SK-N-MC (cell line): ENCODE measurements at regions not wholly inside any gene's neighbourhood (a gene's known extent, or its start where the extent isn't known, plus 50 kb on each side); places are given as distances from the start of the nearest gene placed in this dataset.
"Not testable (repeated sequence)": the region's sequence is repeated elsewhere in the genome, so short reads cannot be mapped to it uniquely, and the experiment has no call there.

Experiments used
- DNase-seq: peaks from one replicate; pipeline ENCODE4 v3.0.0-alpha.2; 2011; ENCODE audit warnings: low read depth, low spot score
- H3K27ac ChIP-seq: fragments of 200-600 bp; sonication (generic); 2 replicates; pipeline ENCODE4 v1.5.1; 2016; ENCODE audit warnings: mixed run types
- H3K36me3 ChIP-seq: fragments of 200-600 bp; sonication (generic); 2 replicates; pipeline ENCODE4 v1.6.1; 2017; ENCODE audit warnings: antibody characterized with exemption, low read length, mixed read lengths; ENCODE audit not compliant: insufficient read depth
- H3K4me3 ChIP-seq: fragments of 200-600 bp; sonication (generic); 2 replicates; pipeline ENCODE4 v1.5.1; 2016
- H3K9ac ChIP-seq: fragments of 200-600 bp; sonication (generic); 2 replicates; pipeline ENCODE4 v1.8.0; 2017; ENCODE audit warnings: mixed run types, mixed read lengths; ENCODE audit not compliant: insufficient read length
- H3K9me3 ChIP-seq: fragments of 200-600 bp; sonication (generic); 2 replicates; pipeline ENCODE4 v1.6.1; 2017; ENCODE audit warnings: low read depth, mild to moderate bottlenecking, antibody characterized with exemption, low read length, moderate library complexity, mixed read lengths
- EZH2 ChIP-seq: fragments of 200-600 bp; sonication (generic); IDR thresholded peaks from one replicate; pipeline ENCODE4 v1.6.1; 2017; ENCODE audit warnings: antibody characterized with exemption
- FOXP2 ChIP-seq: optimal IDR thresholded peaks from 2 replicates; pipeline ENCODE3; 2011; ENCODE audit warnings: mild to moderate bottlenecking, moderate library complexity; ENCODE audit not compliant: insufficient read depth; ENCODE audit errors: extremely low read length, control extremely low read depth
- POLR2AphosphoS5 ChIP-seq: IDR thresholded peaks from 2 replicates; pipeline ENCODE4 v1.6.1; 2012; ENCODE audit warnings: mild to moderate bottlenecking, low read depth, low read length, borderline replicate concordance

GRCh38 chr16:26856791-26857190 lies 209.9 kb upstream of the C16orf82 start:
- no peak for DNase-seq
- no peak overlapping the region for H3K27ac ChIP-seq
- H3K9ac ChIP-seq, result no peak overlapping the region
- no peaks in the 10 kb centered on the region for H3K9me3 ChIP-seq
- no peaks in the 10 kb centered on the region for H3K36me3 ChIP-seq
- no peak overlapping the region for H3K4me3 ChIP-seq
- TF ChIP-seq FOXP2 (no peak), POLR2AphosphoS5 (no peak), EZH2 (no peak)

GRCh38 chr16:26857371-26857770 lies 209.4 kb upstream of the C16orf82 start:
- H3K4me3 ChIP-seq, result no peak overlapping the region
- no peaks in the 10 kb centered on the region for H3K9me3 ChIP-seq
- TF ChIP-seq EZH2 (no peak), FOXP2 (no peak), POLR2AphosphoS5 (no peak)

DNA sequence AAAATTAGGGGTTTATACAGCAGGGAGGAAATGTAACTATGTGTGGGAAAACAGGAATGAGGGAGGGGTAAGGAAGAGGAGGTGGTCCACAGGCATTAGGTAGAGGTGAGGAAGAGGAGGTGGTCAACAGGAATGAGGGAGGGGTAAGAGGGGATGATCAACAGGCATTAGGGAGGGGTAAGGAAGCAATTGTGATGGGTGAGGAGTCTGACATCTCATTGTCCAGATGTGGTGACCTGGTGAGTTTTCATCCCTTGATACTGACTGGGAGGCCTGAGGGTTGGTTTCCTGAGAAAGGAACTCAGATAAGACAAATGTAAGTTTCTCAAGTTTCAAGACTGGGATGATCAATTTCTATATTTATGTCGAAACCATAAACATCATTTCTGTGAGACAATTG lies 206.2 kb upstream of the C16orf82 start:
- no peak for DNase-seq
- Histone ChIP-seq H3K27ac (no peak overlapping the region), H3K4me3 (no peak overlapping the region), H3K36me3 (no peaks in the 10 kb centered on the region), H3K9ac (no peak overlapping the region), H3K9me3 (no peaks in the 10 kb centered on the region)
- TF ChIP-seq POLR2AphosphoS5, result no peak
- TF ChIP-seq FOXP2, result no peak
- no peak for TF ChIP-seq EZH2

More at GRCh38 chr16:26857371-26857770, 209.4 kb upstream of the C16orf82 start:
- no peak overlapping the region for H3K9ac ChIP-seq
- no peak for DNase-seq
- H3K27ac ChIP-seq, result no peak overlapping the region
- no peaks in the 10 kb centered on the region for H3K36me3 ChIP-seq

DNA sequence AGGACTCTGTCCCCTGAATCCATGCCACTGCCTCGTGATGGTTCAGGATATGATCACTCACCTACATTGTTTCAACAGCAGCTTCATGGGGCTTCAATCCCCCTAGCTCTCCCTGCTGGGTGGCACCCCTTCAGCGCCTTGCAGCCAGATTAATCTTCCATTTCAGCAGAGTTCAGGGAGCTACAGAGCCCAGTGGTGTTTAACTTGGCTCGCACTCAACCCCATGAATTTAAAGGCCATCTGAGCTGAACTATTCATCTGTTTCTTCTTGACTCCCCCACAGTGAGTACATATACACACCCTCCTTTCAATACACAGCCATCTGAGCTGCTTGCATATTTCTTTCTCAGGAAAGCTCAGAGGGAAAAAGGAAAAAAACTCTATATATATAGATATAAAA lies 202.8 kb upstream of the C16orf82 start:
- no peak for TF ChIP-seq EZH2
- TF ChIP-seq POLR2AphosphoS5, result no peak
- TF ChIP-seq FOXP2, result no peak
- no peak for DNase-seq
- H3K4me3 ChIP-seq, result no peak overlapping the region

DNA sequence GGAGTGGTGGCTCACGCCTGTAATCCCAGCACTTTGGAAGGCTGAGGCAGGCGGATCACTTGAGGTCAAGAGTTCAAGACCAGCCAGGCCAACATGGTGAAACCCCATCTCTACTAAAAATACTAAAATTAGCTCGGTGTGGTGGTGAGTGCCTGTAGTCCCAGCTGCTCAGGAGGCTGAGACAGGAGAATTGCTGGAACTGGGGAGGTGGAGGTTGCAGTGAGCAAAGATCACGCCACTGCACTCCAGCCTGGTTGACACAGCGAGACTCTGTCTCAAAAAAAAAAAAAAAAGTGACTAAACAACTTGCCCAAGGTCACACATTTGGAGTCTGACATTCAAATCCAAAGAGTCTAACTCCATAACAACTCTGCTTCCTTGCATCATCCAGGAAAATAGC lies 192.4 kb upstream of the C16orf82 start:
- not testable (repeated sequence) for H3K4me3 ChIP-seq, H3K9ac ChIP-seq, H3K27ac ChIP-seq, DNase-seq, H3K36me3 ChIP-seq, H3K9me3 ChIP-seq

More for the DNA sequence above, 202.8 kb upstream of the C16orf82 start:
- Histone ChIP-seq H3K9me3 (no peaks in the 10 kb centered on the region), H3K9ac (no peak overlapping the region), H3K27ac (no peak overlapping the region), H3K36me3 (no peaks in the 10 kb centered on the region)

DNA sequence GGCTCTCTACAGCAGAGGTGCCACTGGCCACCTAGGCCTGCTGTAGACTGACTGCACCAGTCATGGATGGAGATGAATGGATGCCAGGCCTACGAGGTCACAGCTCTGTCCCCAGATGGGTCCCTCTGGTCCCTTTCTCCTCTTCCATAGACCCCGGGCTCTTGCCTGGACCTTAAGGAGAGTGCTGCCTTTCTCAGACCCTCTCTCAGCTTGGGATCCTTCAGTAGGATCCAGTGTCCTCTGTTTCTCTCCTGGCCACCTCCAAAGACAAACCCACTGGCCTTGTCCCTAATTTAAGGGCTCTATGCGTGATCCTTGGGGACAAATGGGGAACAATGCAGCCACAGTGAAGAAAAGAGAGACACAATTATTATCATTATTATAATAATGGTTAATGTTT lies 189.3 kb upstream of the C16orf82 start:
- no peak overlapping the region for H3K27ac ChIP-seq
- no peak overlapping the region for H3K9ac ChIP-seq
- TF ChIP-seq POLR2AphosphoS5 (no peak), FOXP2 (no peak), EZH2 (no peak)
- no peak for DNase-seq
- H3K4me3 ChIP-seq, result no peak overlapping the region
- no peaks in the 10 kb centered on the region for H3K9me3 ChIP-seq
- no peaks in the 10 kb centered on the region for H3K36me3 ChIP-seq

GRCh38 chr16:26885674-26886073 lies 181.1 kb upstream of the C16orf82 start:
- TF ChIP-seq EZH2, result no peak
- TF ChIP-seq FOXP2, result no peak
- no peak for TF ChIP-seq POLR2AphosphoS5
- Histone ChIP-seq H3K9me3 (peaks cover 3% of the 10 kb centered on the region; the same call in 1 of the 2 replicates), H3K27ac (no peak overlapping the region), H3K9ac (no peak overlapping the region), H3K36me3 (no peaks in the 10 kb centered on the region), H3K4me3 (no peak overlapping the region)
- DNase-seq, result no peak

- H3K36me3 ChIP-seq, result no peaks in the 10 kb centered on the region
- peaks cover 9% of the 10 kb centered on the region; the same call in 1 of the 2 replicates for H3K9me3 ChIP-seq
- peak overlapping the region; percentile 76 for H3K4me3 ChIP-seq
- H3K9ac ChIP-seq, result peak overlapping the region; percentile 76
- TF ChIP-seq POLR2AphosphoS5 (no peak; the same call in 1 of the 2 replicates), FOXP2 (no peak), EZH2 (no peak)
- peak overlapping the region; percentile 99 for H3K27ac ChIP-seq
- DNase-seq, result peak; percentile 92
Measured at GRCh38 chr16:26889740-26890139, 177.0 kb upstream of the C16orf82 start.

GRCh38 chr16:26898200-26898599 lies 168.5 kb upstream of the C16orf82 start:
- H3K27ac ChIP-seq, result no peak overlapping the region
- TF ChIP-seq POLR2AphosphoS5, result no peak
- H3K9me3 ChIP-seq, result no peaks in the 10 kb centered on the region
- no peak overlapping the region for H3K4me3 ChIP-seq
- no peak overlapping the region for H3K9ac ChIP-seq
- DNase-seq, result no peak
- no peaks in the 10 kb centered on the region for H3K36me3 ChIP-seq

DNA sequence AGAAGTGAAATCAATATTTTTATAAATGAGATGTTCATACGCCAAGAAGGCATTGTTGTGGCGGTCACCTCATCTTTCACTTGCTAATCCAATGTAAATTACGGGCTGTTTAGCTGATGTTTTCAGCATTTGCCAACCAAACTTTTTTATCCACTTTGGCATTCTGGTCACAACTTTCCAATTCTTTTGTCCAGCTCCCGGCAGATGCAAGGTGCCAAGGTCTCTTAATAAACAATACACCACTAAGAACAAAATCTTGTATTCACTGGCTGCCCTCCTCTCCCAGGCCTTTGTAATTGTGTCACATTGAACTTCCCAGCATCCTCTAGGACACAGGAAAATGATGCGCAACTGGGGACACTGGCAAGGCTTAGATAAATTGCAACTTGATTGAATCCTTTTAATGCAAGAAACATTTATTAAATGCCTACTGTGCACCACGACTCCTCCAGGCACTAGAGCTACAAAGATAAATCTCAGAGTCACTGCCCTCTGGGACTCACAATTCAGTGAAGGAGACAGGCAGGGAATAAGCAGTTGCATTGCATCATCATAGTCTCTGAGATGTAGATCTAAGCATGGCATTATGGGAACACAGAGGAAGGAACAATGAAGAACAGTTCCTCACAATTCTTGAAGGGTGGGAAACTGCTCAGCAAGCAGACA lies 165.4 kb upstream of the C16orf82 start:
- Histone ChIP-seq H3K9ac (no peak overlapping the region), H3K9me3 (no peaks in the 10 kb centered on the region), H3K27ac (no peak overlapping the region), H3K36me3 (no peaks in the 10 kb centered on the region), H3K4me3 (no peak overlapping the region)
- TF ChIP-seq FOXP2 (no peak), POLR2AphosphoS5 (no peak), EZH2 (no peak)
- DNase-seq, result no peak
